ENCODE measurements at regions not wholly inside any gene's neighbourhood (a gene's known extent, or its start where the extent isn't known, plus 50 kb on each side); places are given as distances from the start of the nearest gene placed in this dataset.

GRCh38 chr1:50343323-50343722 is 79.9 kb downstream of the DMRTA2 start:
- no peak overlapping the region for H3K27ac ChIP-seq (replicated peaks)
- TF ChIP-seq REST (IDR thresholded peaks at IDR 0.05; ENCODE audit: insufficient replicate concordance, low read depth) (no peak), SPI1 (IDR thresholded peaks at IDR 0.05; ENCODE audit: borderline replicate concordance, low read depth) (no peak), CTCF (IDR thresholded peaks at IDR 0.05; ENCODE audit: insufficient read depth, low read length) (no peak), GABPA (IDR thresholded peaks at IDR 0.05; ENCODE audit: low read depth) (no peak), POLR2AphosphoS5 (IDR thresholded peaks at IDR 0.05; ENCODE audit: low read depth) (no peak)
- DNase-seq (ENCODE audit: low read depth in 1 of 2, low spot score in 1 of 2), result no peak
- H3K4me3 ChIP-seq (replicated peaks; ENCODE audit: insufficient read depth, low read length), result no peak overlapping the region
- peaks cover 7% of the 10 kb centered on the region for H3K27me3 ChIP-seq (ENCODE audit: insufficient read depth, poor library complexity, severe bottlenecking)

GRCh38 chr1:50342525-50342924 is 80.7 kb downstream of the DMRTA2 start:
- TF ChIP-seq POLR2AphosphoS5 (IDR thresholded peaks at IDR 0.05; ENCODE audit: low read depth) (no peak), CTCF (IDR thresholded peaks at IDR 0.05; ENCODE audit: insufficient read depth, low read length) (no peak), REST (IDR thresholded peaks at IDR 0.05; ENCODE audit: insufficient replicate concordance, low read depth) (no peak), SPI1 (IDR thresholded peaks at IDR 0.05; ENCODE audit: borderline replicate concordance, low read depth) (no peak), GABPA (IDR thresholded peaks at IDR 0.05; ENCODE audit: low read depth) (no peak)
- H3K27me3 ChIP-seq (ENCODE audit: insufficient read depth, poor library complexity, severe bottlenecking), result peaks cover 7% of the 10 kb centered on the region
- no peak for DNase-seq (ENCODE audit: low read depth in 1 of 2, low spot score in 1 of 2)
- H3K27ac ChIP-seq (replicated peaks), result no peak overlapping the region
- H3K4me3 ChIP-seq (replicated peaks; ENCODE audit: insufficient read depth, low read length), result no peak overlapping the region

- Histone ChIP-seq H3K4me3 (replicated peaks; ENCODE audit: insufficient read depth, low read length) (no peak overlapping the region), H3K27me3 (ENCODE audit: insufficient read depth, poor library complexity, severe bottlenecking) (peaks cover 22% of the 10 kb centered on the region), H3K27ac (replicated peaks) (no peak overlapping the region)
- no peak for DNase-seq (ENCODE audit: low read depth in 1 of 2, low spot score in 1 of 2)
- TF ChIP-seq REST (IDR thresholded peaks at IDR 0.05; ENCODE audit: insufficient replicate concordance, low read depth) (no peak), SPI1 (IDR thresholded peaks at IDR 0.05; ENCODE audit: borderline replicate concordance, low read depth) (no peak), POLR2AphosphoS5 (IDR thresholded peaks at IDR 0.05; ENCODE audit: low read depth) (no peak), CTCF (IDR thresholded peaks at IDR 0.05; ENCODE audit: insufficient read depth, low read length) (no peak), GABPA (IDR thresholded peaks at IDR 0.05; ENCODE audit: low read depth) (no peak)
These were observed 88.2 kb downstream of the DMRTA2 start for GRCh38 chr1:50335036-50335435.
